ENCODE measurements at regions not wholly inside any gene's neighbourhood (a gene's known extent, or its start where the extent isn't known, plus 50 kb on each side); places are given as distances from the start of the nearest gene placed in this dataset.

- 86 to 88% methylated on average over 4 of the region's 4 CpGs for WGBS, 2 donors
- H3K4me3 ChIP-seq (ENCODE audit: low read depth, poor library complexity, severe bottlenecking): no peak overlapping the region
- TF ChIP-seq POLR2A (IDR thresholded peaks at IDR 0.05) (no peak), CTCF (IDR thresholded peaks at IDR 0.05) (no peak)
- intact Hi-C loops (cut with DNase I; ENCODE audit: low total_unique reads): no loop called here
- no peak for DNase-seq (ENCODE audit: low spot score in 2 of 2)
Measured at GRCh38 chr7:71021131-71021530, 110.8 kb upstream of the GALNT17 start.

GRCh38 chr7:71026680-71027079 lies 105.3 kb upstream of the GALNT17 start:
- H3K4me3 ChIP-seq (ENCODE audit: low read depth, poor library complexity, severe bottlenecking): no peak overlapping the region
- DNase-seq (ENCODE audit: low spot score in 2 of 2): no peak
- WGBS, 2 donors: 73 to 81% methylated on average over 5 of the region's 5 CpGs
- TF ChIP-seq CTCF (IDR thresholded peaks at IDR 0.05) (no peak), POLR2A (IDR thresholded peaks at IDR 0.05) (no peak)
- intact Hi-C loops (cut with DNase I; ENCODE audit: low total_unique reads): no loop called here

GRCh38 chr7:71034243-71034642 lies 97.7 kb upstream of the GALNT17 start:
- 89 to 96% methylated on average over 2 of the region's 2 CpGs for WGBS, 2 donors
- intact Hi-C loops (cut with DNase I; ENCODE audit: low total_unique reads): no loop called here
- DNase-seq (ENCODE audit: low spot score in 2 of 2): no peak
- no peak overlapping the region for H3K4me3 ChIP-seq (ENCODE audit: low read depth, poor library complexity, severe bottlenecking)
- TF ChIP-seq POLR2A (IDR thresholded peaks at IDR 0.05) (no peak), CTCF (IDR thresholded peaks at IDR 0.05) (no peak)

- TF ChIP-seq POLR2A (IDR thresholded peaks at IDR 0.05) (no peak), CTCF (IDR thresholded peaks at IDR 0.05) (no peak)
- intact Hi-C loops (cut with DNase I; ENCODE audit: low total_unique reads): no loop called here
- H3K4me3 ChIP-seq (ENCODE audit: low read depth, poor library complexity, severe bottlenecking): no peak overlapping the region
- DNase-seq (ENCODE audit: low spot score in 2 of 2): no peak
- 65 to 73% methylated on average over 5 of the region's 5 CpGs for WGBS, 2 donors
Measured at GRCh38 chr7:71042591-71042990, 89.4 kb upstream of the GALNT17 start.

- TF ChIP-seq CTCF (IDR thresholded peaks at IDR 0.05): no peak
- TF ChIP-seq POLR2A (IDR thresholded peaks at IDR 0.05): no peak
- WGBS, 2 donors: 88 to 95% methylated on average over 1 of the region's 1 CpG
- intact Hi-C loops (cut with DNase I; ENCODE audit: low total_unique reads): no loop called here
- no peak overlapping the region for H3K4me3 ChIP-seq (ENCODE audit: low read depth, poor library complexity, severe bottlenecking)
- no peak for DNase-seq (ENCODE audit: low spot score in 2 of 2)
Measured at GRCh38 chr7:71050492-71050891, 81.5 kb upstream of the GALNT17 start.

- TF ChIP-seq POLR2A (IDR thresholded peaks at IDR 0.05) (no peak), CTCF (IDR thresholded peaks at IDR 0.05) (no peak)
- WGBS, 2 donors: 76 to 83% methylated on average over 2 of the region's 2 CpGs
- intact Hi-C loops (cut with DNase I; ENCODE audit: low total_unique reads): no loop called here
- no peak overlapping the region for H3K4me3 ChIP-seq (ENCODE audit: low read depth, poor library complexity, severe bottlenecking)
- no peak for DNase-seq (ENCODE audit: low spot score in 2 of 2)
Measured at GRCh38 chr7:71055504-71055903, 76.4 kb upstream of the GALNT17 start.
